K562 (cell line): ENCODE measurements at regions not wholly inside any gene's neighbourhood (a gene's known extent, or its start where the extent isn't known, plus 50 kb on each side); places are given as distances from the start of the nearest gene placed in this dataset.
A peak's percentile ranks its signal among the peaks of the same experiment; 100 is the strongest.

ENCODE experiments used
- CBFA2T2 ChIP-seq: fragments of 450-650 bp; conservative IDR thresholded peaks from 2 replicates; pipeline ENCODE4 v1.6.1; 2017; ENCODE audit warnings: mild to moderate bottlenecking
- CTBP1 ChIP-seq: fragments of 450-650 bp; IDR thresholded peaks from 2 replicates; pipeline ENCODE4 v1.6.1; 2016; ENCODE audit warnings: borderline replicate concordance
- DMBX1 ChIP-seq: fragments of 250-450 bp; sonication (Bioruptor Pico); IDR thresholded peaks from 2 replicates; pipeline ENCODE4 v1.8.0; 2022; ENCODE audit warnings: inconsistent platforms, mild to moderate bottlenecking, moderate library complexity, borderline replicate concordance
- GATA2 ChIP-seq: sonication (generic); formaldehyde crosslinking; IDR thresholded peaks from 2 replicates; pipeline ENCODE4 v1.4.0; 2020; ENCODE audit warnings: mild to moderate bottlenecking, missing genetic modification reagents
- HDAC2 ChIP-seq: fragments of 450-650 bp; IDR thresholded peaks from 2 replicates; pipeline ENCODE4 v1.6.1; 2016; ENCODE audit warnings: mild to moderate bottlenecking
- L3MBTL2 ChIP-seq: fragments of 450-650 bp; IDR thresholded peaks from 2 replicates; pipeline ENCODE4 v1.6.1; 2016; ENCODE audit warnings: mild to moderate bottlenecking, moderate library complexity
- MAFG ChIP-seq: fragments of 450-650 bp; conservative IDR thresholded peaks from 2 replicates; pipeline ENCODE4 v1.6.1; 2016; ENCODE audit warnings: missing genetic modification characterization, missing compliant biosample characterization
- NCOR1 ChIP-seq: fragments of 450-650 bp; IDR thresholded peaks from 2 replicates; pipeline ENCODE4 v1.6.1; 2016; ENCODE audit warnings: mild to moderate bottlenecking, moderate library complexity
- NFRKB ChIP-seq: fragments of 450-650 bp; IDR thresholded peaks from 2 replicates; pipeline ENCODE4 v1.6.1; 2016; ENCODE audit warnings: low read depth
- NR4A1 ChIP-seq, 2 experiments: fragments of 250-450 bp in 1 of 2; fragments of 450-650 bp in 1 of 2; sonication (Bioruptor Pico) in 1 of 2; IDR thresholded peaks; 2 replicates each; pipeline versions ENCODE4 v1.4.0 to v1.6.1; 2016 to 2020; ENCODE audit warnings: mild to moderate bottlenecking in 2 of 2, missing compliant biosample characterization in 1 of 2, missing genetic modification characterization in 1 of 2, moderate library complexity in 1 of 2
- RFX1 ChIP-seq: fragments of 450-650 bp; IDR thresholded peaks from 2 replicates; pipeline ENCODE4 v1.6.1; 2016; ENCODE audit warnings: mild to moderate bottlenecking, moderate library complexity
- TRIM28 ChIP-seq: fragments of 450-650 bp; IDR thresholded peaks from 2 replicates; pipeline ENCODE4 v1.6.1; 2017
- YY1 ChIP-seq, 3 experiments: IDR thresholded peaks; 2 replicates each; pipeline ENCODE4 v1.6.1; 2011; ENCODE audit warnings: low read length in 2 of 3, mild to moderate bottlenecking in 2 of 3, moderate library complexity in 2 of 3, borderline replicate concordance in 1 of 3, control low read depth in 1 of 3, low read depth in 1 of 3; ENCODE audit not compliant: insufficient read depth in 3 of 3, insufficient replicate concordance in 2 of 3, control insufficient read depth in 1 of 3, insufficient read length in 1 of 3; ENCODE audit errors: extremely low read depth in 1 of 3
- ZBTB11 ChIP-seq, 3 experiments: fragments of 200-800 bp in 1 of 3; fragments of 250-450 bp in 1 of 3; fragments of 450-650 bp in 1 of 3; sonication (Bioruptor Pico) in 1 of 3; sonication (Bioruptor generic) in 1 of 3; formaldehyde crosslinking in 1 of 3; IDR thresholded peaks; 2 replicates each; pipeline versions ENCODE4 v1.6.1 to v1.8.0; 2016 to 2022; ENCODE audit warnings: mild to moderate bottlenecking in 2 of 3, missing genetic modification characterization in 2 of 3, missing compliant biosample characterization in 1 of 3, moderate library complexity in 1 of 3
- TF ChIP-seq, protein P1 (sequence below): fragments of 450-650 bp; IDR thresholded peaks from 2 replicates; pipeline ENCODE4 v1.6.1; 2014; ENCODE audit warnings: low read depth, mild to moderate bottlenecking, moderate library complexity, borderline replicate concordance
- TF ChIP-seq, protein P2 (sequence below): IDR thresholded peaks from 2 replicates; pipeline ENCODE4 v1.6.1; 2014; ENCODE audit warnings: antibody characterized with exemption
- TF ChIP-seq, protein P3 (sequence below): sonication (generic); formaldehyde crosslinking; IDR thresholded peaks from 2 replicates; pipeline ENCODE4 v1.8.1; 2023; ENCODE audit warnings: mild to moderate bottlenecking, missing genetic modification reagents

DNA sequence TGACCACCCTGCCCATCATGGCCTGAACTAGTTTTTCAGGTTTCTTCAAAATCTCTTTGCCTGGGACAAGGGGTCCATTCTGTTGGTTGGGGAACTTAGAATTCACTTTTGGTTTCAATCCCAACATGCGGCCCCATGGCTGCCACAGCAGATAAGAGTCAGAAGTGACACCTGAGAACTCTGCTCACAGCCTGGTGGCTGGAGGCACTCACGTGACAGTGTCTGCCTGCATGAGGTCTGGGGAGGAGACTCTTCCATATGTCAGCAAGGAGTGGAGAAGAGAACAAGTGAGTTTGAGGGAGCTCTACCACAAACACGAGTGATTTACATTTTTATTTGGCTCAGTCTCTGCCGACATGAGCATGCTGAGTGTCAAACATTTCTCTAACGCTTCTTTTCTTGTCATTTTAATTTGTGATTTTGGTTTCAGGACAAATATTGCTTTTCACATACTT lies 370.4 kb downstream of the TNS3 start (continued):
- TF ChIP-seq CBFA2T2 (peak; percentile 67), ZBTB11 (CRISPR knock-in tag; IDR thresholded peaks at IDR 0.05) (0 out of 6 replicates have a peak, but pooled peaks of 1 of the 3 experiments have one; percentile 27), RFX1 (no peak), CTBP1 (no peak), HDAC2 (0 out of 2 replicates have a peak, but pooled peaks have one; percentile 41), GATA2 (CRISPR knock-in tag) (peak; percentile 56), MAFG (tag) (no peak), NCOR1 (0 out of 2 replicates have a peak, but pooled peaks have one; percentile 30), YY1 (IDR thresholded peaks at IDR 0.05; ENCODE audit: borderline replicate concordance in 1 of 3, control insufficient read depth in 1 of 3, extremely low read depth in 1 of 3, insufficient read depth in 3 of 3, insufficient read length in 1 of 3, insufficient replicate concordance in 2 of 3, low read depth in 1 of 3, low read length in 2 of 3) (peak in 2 of 3 experiments; percentile 13 to 83), TRIM28 (no peak), NFRKB (0 out of 2 replicates have a peak, but pooled peaks have one; percentile 32), DMBX1 (CRISPR knock-in tag) (peak; percentile 75; the same call in 1 of the 2 replicates), L3MBTL2 (peak; percentile 99), NR4A1 (CRISPR knock-in tag; IDR thresholded peaks at IDR 0.05) (no peak; the same call in 1 of the 2 replicates), NR4A1 (tag; IDR thresholded peaks at IDR 0.05) (0 out of 2 replicates have a peak, but pooled peaks have one; percentile 70)
- TF ChIP-seq, protein P1, sequence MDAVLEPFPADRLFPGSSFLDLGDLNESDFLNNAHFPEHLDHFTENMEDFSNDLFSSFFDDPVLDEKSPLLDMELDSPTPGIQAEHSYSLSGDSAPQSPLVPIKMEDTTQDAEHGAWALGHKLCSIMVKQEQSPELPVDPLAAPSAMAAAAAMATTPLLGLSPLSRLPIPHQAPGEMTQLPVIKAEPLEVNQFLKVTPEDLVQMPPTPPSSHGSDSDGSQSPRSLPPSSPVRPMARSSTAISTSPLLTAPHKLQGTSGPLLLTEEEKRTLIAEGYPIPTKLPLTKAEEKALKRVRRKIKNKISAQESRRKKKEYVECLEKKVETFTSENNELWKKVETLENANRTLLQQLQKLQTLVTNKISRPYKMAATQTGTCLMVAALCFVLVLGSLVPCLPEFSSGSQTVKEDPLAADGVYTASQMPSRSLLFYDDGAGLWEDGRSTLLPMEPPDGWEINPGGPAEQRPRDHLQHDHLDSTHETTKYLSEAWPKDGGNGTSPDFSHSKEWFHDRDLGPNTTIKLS, result peak; percentile 59; the same call in 1 of the 2 replicates
- TF ChIP-seq, protein P2, sequence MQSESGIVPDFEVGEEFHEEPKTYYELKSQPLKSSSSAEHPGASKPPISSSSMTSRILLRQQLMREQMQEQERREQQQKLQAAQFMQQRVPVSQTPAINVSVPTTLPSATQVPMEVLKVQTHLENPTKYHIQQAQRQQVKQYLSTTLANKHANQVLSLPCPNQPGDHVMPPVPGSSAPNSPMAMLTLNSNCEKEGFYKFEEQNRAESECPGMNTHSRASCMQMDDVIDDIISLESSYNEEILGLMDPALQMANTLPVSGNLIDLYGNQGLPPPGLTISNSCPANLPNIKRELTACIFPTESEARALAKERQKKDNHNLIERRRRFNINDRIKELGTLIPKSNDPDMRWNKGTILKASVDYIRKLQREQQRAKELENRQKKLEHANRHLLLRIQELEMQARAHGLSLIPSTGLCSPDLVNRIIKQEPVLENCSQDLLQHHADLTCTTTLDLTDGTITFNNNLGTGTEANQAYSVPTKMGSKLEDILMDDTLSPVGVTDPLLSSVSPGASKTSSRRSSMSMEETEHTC, result peak; percentile 77; the same call in 1 of the 2 replicates
- TF ChIP-seq, protein P3, sequence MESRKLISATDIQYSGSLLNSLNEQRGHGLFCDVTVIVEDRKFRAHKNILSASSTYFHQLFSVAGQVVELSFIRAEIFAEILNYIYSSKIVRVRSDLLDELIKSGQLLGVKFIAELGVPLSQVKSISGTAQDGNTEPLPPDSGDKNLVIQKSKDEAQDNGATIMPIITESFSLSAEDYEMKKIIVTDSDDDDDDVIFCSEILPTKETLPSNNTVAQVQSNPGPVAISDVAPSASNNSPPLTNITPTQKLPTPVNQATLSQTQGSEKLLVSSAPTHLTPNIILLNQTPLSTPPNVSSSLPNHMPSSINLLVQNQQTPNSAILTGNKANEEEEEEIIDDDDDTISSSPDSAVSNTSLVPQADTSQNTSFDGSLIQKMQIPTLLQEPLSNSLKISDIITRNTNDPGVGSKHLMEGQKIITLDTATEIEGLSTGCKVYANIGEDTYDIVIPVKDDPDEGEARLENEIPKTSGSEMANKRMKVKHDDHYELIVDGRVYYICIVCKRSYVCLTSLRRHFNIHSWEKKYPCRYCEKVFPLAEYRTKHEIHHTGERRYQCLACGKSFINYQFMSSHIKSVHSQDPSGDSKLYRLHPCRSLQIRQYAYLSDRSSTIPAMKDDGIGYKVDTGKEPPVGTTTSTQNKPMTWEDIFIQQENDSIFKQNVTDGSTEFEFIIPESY (CRISPR knock-in tag), result 0 out of 2 replicates have a peak, but pooled peaks have one; percentile 23
